T-cell (primary cell): ENCODE measurements at regions not wholly inside any gene's neighbourhood (a gene's known extent, or its start where the extent isn't known, plus 50 kb on each side); places are given as distances from the start of the nearest gene placed in this dataset.

Experiments used
- ATAC-seq, 4 experiments: fragments of 200-7000 bp in 3 of 4; fragments of 150-1000 bp in 1 of 4; cut with Tn5 transposase; replicated peaks in 1 of 4; 1 replicate in 3 of 4; 2 replicates in 1 of 4; pipeline ENCODE4 v1.10.0; 2021; ENCODE audit warnings: moderate library complexity in 3 of 4, mild to moderate bottlenecking in 2 of 4, moderate number of reproducible peaks in 1 of 4
- CTCF ChIA-PET, 2 donors: fragments of 300-600 bp; sonication (Branson Sonifier 250); formaldehyde crosslinking; loops; one replicate each; lab custom pipeline; 2022; ENCODE audit warnings: antibody characterized with exemption in 2 of 2; lab: Charles Lee
- POLR2A ChIA-PET, 2 donors: fragments of 300-600 bp; sonication (Branson Sonifier 250); formaldehyde crosslinking; loops; one replicate each; lab custom pipeline; 2022; ENCODE audit warnings: antibody characterized with exemption in 2 of 2; lab: Charles Lee
- DNase-seq, 35 experiments: peaks; one replicate each; pipeline versions ENCODE4 v3.0.0 to v3.0.0-alpha.2; 2013 to 2023
- H3K27ac ChIP-seq: one replicate; pipeline ENCODE4 v1.5.1; 2013; ENCODE audit warnings: low read length
- H3K27me3 ChIP-seq, 2 experiments: replicated peaks in 1 of 2; 1 replicate in 1 of 2; 2 replicates in 1 of 2; pipeline versions ENCODE4 v1.6.1 to v1.7.0; 2013; ENCODE audit warnings: low read length in 1 of 2, mixed read lengths in 1 of 2; ENCODE audit not compliant: control insufficient read depth in 2 of 2, insufficient read depth in 2 of 2; ENCODE audit errors: extremely low read depth in 1 of 2
- H3K36me3 ChIP-seq, 2 donors: 1 replicate in 1 of 2; 2 replicates in 1 of 2; pipeline versions ENCODE4 v1.6.1 to v1.7.0; 2013; ENCODE audit warnings: low read length in 1 of 2; ENCODE audit not compliant: control insufficient read depth in 2 of 2, insufficient read depth in 1 of 2; ENCODE audit errors: extremely low read depth in 1 of 2
- H3K4me1 ChIP-seq, 2 experiments: 1 replicate in 1 of 2; 2 replicates in 1 of 2; pipeline versions ENCODE4 v1.6.1 to v1.7.0; 2013; ENCODE audit warnings: low read length in 2 of 2, mixed read lengths in 1 of 2; ENCODE audit not compliant: insufficient read depth in 2 of 2, control insufficient read depth in 1 of 2; ENCODE audit errors: extremely low read depth in 1 of 2
- H3K4me3 ChIP-seq, 2 donors: 1 replicate in 1 of 2; 2 replicates in 1 of 2; pipeline versions ENCODE4 v1.5.1 to v1.7.0; 2013; ENCODE audit warnings: mild to moderate bottlenecking in 2 of 2, low read length in 1 of 2, moderate library complexity in 1 of 2; ENCODE audit not compliant: control insufficient read depth in 1 of 2; ENCODE audit errors: extremely low read depth in 1 of 2
- H3K9me3 ChIP-seq: 2 replicates; pipeline ENCODE4 v1.7.0; 2013
- H3K27ac Mint-ChIP-seq, 2 donors: one replicate each; pipeline ENCODE4 v1.8.0; 2020 to 2021; ENCODE audit warnings: mild to moderate bottlenecking in 2 of 2, mixed read lengths in 2 of 2
- H3K27me3 Mint-ChIP-seq, 2 donors: one replicate each; pipeline ENCODE4 v1.8.0; 2021 to 2022; ENCODE audit warnings: mixed read lengths in 2 of 2
- H3K36me3 Mint-ChIP-seq: one replicate; pipeline ENCODE4 v1.8.0; 2021; ENCODE audit warnings: mixed read lengths
- H3K4me1 Mint-ChIP-seq, 3 donors: one replicate each; pipeline ENCODE4 v1.8.0; 2020 to 2022; ENCODE audit warnings: mixed read lengths in 3 of 3, mild to moderate bottlenecking in 1 of 3
- H3K4me3 Mint-ChIP-seq, 3 donors: one replicate each; pipeline ENCODE4 v1.8.0; 2020 to 2022; ENCODE audit warnings: mild to moderate bottlenecking in 3 of 3, mixed read lengths in 3 of 3, moderate library complexity in 3 of 3
- H3K9me3 Mint-ChIP-seq, 3 donors: one replicate each; pipeline ENCODE4 v1.8.0; 2020 to 2022; ENCODE audit warnings: mixed read lengths in 3 of 3
- WGBS: methylation state at CpG from one replicate; pipeline ENCODE4 v1.1.5; 2013; ENCODE audit warnings: missing lambda C conversion rate; ENCODE audit not compliant: insufficient coverage; 5-methylcytosine and 5-hydroxymethylcytosine counted together

DNA sequence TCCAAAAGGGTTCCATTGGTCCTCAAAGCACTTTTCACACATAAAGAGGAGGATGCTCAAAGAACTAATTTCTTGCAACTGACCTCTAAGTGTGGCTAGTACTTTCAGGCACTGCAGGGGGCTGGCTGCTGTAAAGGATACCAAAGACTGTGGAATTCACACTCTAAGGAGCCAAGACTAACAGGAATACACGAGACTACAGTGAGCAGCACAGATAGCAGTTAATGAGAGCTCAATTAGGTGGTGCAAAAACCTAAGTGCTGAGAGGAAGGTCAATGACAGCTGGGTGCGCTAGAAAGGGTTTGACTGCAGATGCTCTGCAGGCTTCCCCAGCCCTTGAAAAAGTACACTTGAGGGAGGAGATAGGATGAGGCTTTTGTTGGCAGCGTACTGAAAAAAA lies 124.3 kb upstream of the NTM start:
- no peak overlapping the region for H3K27ac Mint-ChIP-seq
- POLR2A ChIA-PET: no interaction called here
- 0% methylated on average over 1 of the region's 3 CpGs for WGBS
- H3K9me3 Mint-ChIP-seq: peaks cover 0 to 2% (median 0%) of the 10 kb centered on the region in 3 donors
- CTCF ChIA-PET: no interaction called here
- DNase-seq: no peak
- Histone ChIP-seq H3K27ac (no peak overlapping the region), H3K9me3 (no peaks in the 10 kb centered on the region), H3K4me3 (no peak overlapping the region), H3K36me3 (no peaks in the 10 kb centered on the region), H3K4me1 (no peaks in the 10 kb centered on the region), H3K27me3 (peaks cover 2 to 11% of the 10 kb centered on the region in 2 experiments)
- ATAC-seq: no peak
- peaks cover 10 to 21% of the 10 kb centered on the region in 2 donors for H3K27me3 Mint-ChIP-seq
- no peak overlapping the region for H3K4me3 Mint-ChIP-seq
- H3K36me3 Mint-ChIP-seq: no peaks in the 10 kb centered on the region
- no peaks in the 10 kb centered on the region for H3K4me1 Mint-ChIP-seq

DNA sequence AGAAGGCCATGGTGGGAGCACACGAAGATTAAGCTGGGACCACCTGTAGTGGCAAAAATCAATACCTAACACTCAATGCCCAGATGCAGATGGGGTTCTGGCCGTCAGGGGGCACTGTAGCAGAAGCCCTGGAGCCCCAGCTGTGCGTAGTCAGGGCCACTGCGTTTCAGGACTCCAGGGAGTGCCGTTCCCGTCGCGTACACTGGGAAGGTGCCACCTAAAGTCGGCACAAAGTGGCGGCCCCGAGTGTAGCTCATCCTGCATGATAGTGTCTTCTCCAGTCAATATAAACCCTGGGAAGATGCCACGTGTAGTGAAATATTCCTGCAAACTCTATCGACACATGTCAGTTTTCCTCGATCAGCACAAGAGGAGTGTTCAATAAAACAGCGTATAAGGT lies 123.8 kb upstream of the NTM start:
- ATAC-seq (no peak), DNase-seq (no peak)
- H3K9me3 Mint-ChIP-seq: peaks cover 0 to 4% (median 0%) of the 10 kb centered on the region in 3 donors
- no peaks in the 10 kb centered on the region for H3K4me1 ChIP-seq
- H3K27me3 ChIP-seq: peaks cover 2 to 11% of the 10 kb centered on the region in 2 experiments
- no peak overlapping the region for H3K27ac ChIP-seq
- no peak overlapping the region for H3K27ac Mint-ChIP-seq
- H3K27me3 Mint-ChIP-seq: peaks cover 11 to 21% of the 10 kb centered on the region in 2 donors
- 7% methylated on average over 12 of the region's 15 CpGs for WGBS
- H3K36me3 ChIP-seq: no peaks in the 10 kb centered on the region
- H3K36me3 Mint-ChIP-seq: no peaks in the 10 kb centered on the region
- ChIA-PET POLR2A (no interaction called here), CTCF (no interaction called here)
- no peak overlapping the region for H3K4me3 Mint-ChIP-seq
- H3K4me3 ChIP-seq: no peak overlapping the region
- no peaks in the 10 kb centered on the region for H3K4me1 Mint-ChIP-seq
- H3K9me3 ChIP-seq: no peaks in the 10 kb centered on the region

DNA sequence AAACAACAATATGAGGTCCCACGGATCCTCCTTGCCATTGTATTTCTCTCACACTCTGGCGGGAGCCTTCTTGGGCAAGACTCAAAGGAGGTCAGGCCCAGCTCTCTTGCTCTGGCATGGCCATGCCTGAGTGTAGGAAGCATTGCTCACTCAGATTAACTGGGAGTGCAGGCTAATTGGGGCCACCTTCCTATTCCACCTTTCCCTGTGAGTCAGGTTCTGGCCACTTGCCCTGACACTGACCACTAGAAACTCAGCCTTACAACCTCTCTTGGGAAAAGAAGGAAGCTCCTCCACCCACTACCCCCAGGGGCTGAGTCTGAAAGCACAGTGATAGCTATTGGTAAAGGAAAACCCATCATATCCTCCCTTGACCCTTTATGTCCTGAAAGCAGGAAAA lies 121.8 kb upstream of the NTM start:
- Mint-ChIP-seq H3K36me3 (no peaks in the 10 kb centered on the region), H3K4me1 (no peaks in the 10 kb centered on the region), H3K9me3 (peaks cover 0 to 4% (median 0%) of the 10 kb centered on the region in 3 donors), H3K4me3 (no peak overlapping the region), H3K27me3 (peaks cover 9 to 28% of the 10 kb centered on the region in 2 donors), H3K27ac (no peak overlapping the region)
- H3K4me1 ChIP-seq: no peaks in the 10 kb centered on the region
- ChIA-PET POLR2A (no interaction called here), CTCF (no interaction called here)
- H3K9me3 ChIP-seq: no peaks in the 10 kb centered on the region
- no peaks in the 10 kb centered on the region for H3K36me3 ChIP-seq
- no peak for DNase-seq
- WGBS: 92% methylated on average over 2 of the region's 2 CpGs
- no peak for ATAC-seq
- H3K27me3 ChIP-seq: peaks cover 5 to 10% of the 10 kb centered on the region in 2 experiments
- no peak overlapping the region for H3K27ac ChIP-seq
- H3K4me3 ChIP-seq: no peak overlapping the region

DNA sequence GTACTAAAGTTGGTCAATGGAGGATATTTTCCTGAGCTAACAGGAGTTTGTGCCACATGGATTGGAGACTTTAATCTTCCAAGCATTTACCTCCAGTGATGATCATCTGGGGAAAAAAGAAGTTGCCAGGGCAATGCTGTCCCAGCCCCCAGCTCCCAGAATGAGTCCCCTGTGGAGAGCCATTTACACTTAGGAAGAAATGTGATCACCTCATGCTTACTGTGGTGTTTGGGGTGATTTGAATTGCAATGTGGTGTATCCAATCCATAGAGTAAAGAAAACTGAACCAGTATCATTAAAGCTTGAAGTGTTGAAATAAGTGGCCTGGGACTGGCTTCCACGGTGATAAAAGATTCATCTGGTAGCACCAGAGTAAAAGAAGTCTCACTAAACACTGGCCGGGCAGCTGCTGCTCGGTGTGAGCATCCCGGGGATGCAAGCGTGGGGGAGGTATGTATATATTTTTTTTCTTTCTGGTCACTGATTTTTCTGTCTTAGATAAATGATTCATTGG lies 117.2 kb upstream of the NTM start:
- peaks cover 0 to 3% of the 10 kb centered on the region in 2 experiments for H3K27me3 ChIP-seq
- no peaks in the 10 kb centered on the region for H3K4me1 ChIP-seq
- Mint-ChIP-seq H3K36me3 (no peaks in the 10 kb centered on the region), H3K9me3 (peaks cover 0 to 22% (median 0%) of the 10 kb centered on the region in 3 donors), H3K27ac (no peak overlapping the region), H3K27me3 (peaks cover 14 to 21% of the 10 kb centered on the region in 2 donors), H3K4me3 (no peak overlapping the region), H3K4me1 (no peaks in the 10 kb centered on the region)
- DNase-seq (no peak), ATAC-seq (no peak)
- 11% methylated on average over 5 of the region's 5 CpGs for WGBS
- no peaks in the 10 kb centered on the region for H3K9me3 ChIP-seq
- H3K36me3 ChIP-seq: no peaks in the 10 kb centered on the region
- no peak overlapping the region for H3K4me3 ChIP-seq
- ChIA-PET POLR2A (no interaction called here), CTCF (no interaction called here)
- H3K27ac ChIP-seq: no peak overlapping the region

DNA sequence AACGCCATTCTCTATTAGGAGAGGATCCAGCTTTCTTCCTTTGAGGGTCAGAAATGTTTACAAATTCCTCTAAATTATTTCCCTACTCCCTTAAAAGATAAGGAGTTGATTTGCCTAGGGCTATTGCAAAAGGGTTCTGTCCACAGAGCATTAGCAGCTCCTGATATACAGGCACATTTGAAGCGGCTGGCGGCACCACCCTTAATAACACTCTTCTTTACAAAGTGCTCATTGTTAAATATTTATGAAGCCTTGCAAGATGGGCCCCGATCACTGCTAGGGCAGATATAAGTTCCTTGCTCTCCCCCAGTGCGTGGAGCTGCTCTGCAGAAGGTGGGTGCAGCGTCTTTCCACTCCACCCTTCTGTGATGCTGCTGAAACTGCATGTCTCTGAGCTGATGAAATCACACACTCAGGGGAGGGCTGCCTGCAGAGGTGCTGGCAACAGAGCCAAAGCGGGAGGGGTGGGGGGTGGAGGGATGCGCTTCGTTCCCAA lies 116.7 kb upstream of the NTM start:
- Mint-ChIP-seq H3K27ac (no peak overlapping the region), H3K27me3 (peaks cover 18 to 26% of the 10 kb centered on the region in 2 donors), H3K4me3 (no peak overlapping the region), H3K4me1 (no peaks in the 10 kb centered on the region), H3K36me3 (no peaks in the 10 kb centered on the region), H3K9me3 (peaks cover 0 to 24% (median 0%) of the 10 kb centered on the region in 3 donors)
- ChIA-PET CTCF (no interaction called here), POLR2A (no interaction called here)
- Histone ChIP-seq H3K9me3 (no peaks in the 10 kb centered on the region), H3K36me3 (no peaks in the 10 kb centered on the region), H3K4me1 (no peaks in the 10 kb centered on the region), H3K4me3 (no peak overlapping the region), H3K27me3 (peaks cover 0 to 3% of the 10 kb centered on the region in 2 experiments), H3K27ac (no peak overlapping the region)
- ATAC-seq: no peak
- 15% methylated on average over 4 of the region's 9 CpGs for WGBS
- no peak for DNase-seq

DNA sequence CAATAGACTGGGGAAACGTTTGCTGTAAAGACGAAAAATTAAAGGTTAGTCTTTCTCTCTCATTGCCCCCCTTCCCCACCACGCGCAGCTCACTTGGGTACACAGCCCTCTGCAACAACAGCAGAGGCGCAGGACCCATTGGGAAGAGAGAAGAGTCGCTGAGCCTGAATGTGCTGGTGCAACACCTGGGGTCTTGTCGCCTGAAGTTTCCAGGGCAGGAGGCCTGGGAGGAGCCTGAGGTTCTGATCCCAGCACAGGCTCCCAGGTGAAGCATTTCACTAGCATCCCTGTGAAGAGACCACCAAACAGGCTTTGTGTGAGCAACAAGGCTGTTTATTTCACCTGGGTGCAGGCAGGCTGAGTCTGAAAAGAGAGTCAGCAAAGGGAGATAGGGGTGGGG lies 116.2 kb upstream of the NTM start:
- peaks cover 0 to 3% of the 10 kb centered on the region in 2 experiments for H3K27me3 ChIP-seq
- DNase-seq (no peak), ATAC-seq (no peak)
- Mint-ChIP-seq H3K27ac (no peak overlapping the region), H3K4me1 (no peaks in the 10 kb centered on the region), H3K36me3 (no peaks in the 10 kb centered on the region), H3K4me3 (no peak overlapping the region), H3K27me3 (peaks cover 20 to 27% of the 10 kb centered on the region in 2 donors), H3K9me3 (peaks cover 0 to 27% (median 0%) of the 10 kb centered on the region in 3 donors)
- no peak overlapping the region for H3K4me3 ChIP-seq
- no peak overlapping the region for H3K27ac ChIP-seq
- POLR2A ChIA-PET: no interaction called here
- no peaks in the 10 kb centered on the region for H3K4me1 ChIP-seq
- H3K9me3 ChIP-seq: no peaks in the 10 kb centered on the region
- H3K36me3 ChIP-seq: no peaks in the 10 kb centered on the region
- CTCF ChIA-PET: no interaction called here
- 41% methylated on average over 5 of the region's 7 CpGs for WGBS

DNA sequence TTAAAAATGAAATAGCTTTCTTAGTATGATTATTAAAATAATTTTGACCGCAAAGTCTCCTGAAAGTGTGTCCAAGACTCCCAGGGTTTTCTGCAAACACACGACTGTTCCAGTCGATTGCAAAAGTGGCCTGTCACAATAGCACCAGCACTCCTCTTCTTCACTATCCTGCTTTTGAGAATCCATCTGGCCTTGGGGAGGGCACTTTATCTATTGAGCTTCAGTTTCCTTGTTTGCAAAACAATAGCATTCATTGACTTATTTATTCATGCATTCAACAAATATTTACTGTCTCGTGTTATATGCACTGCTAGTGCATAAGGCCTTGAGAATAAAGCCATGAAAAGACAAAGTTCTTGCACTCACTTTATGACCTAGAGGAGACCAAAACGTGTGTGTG lies 96.2 kb upstream of the NTM start:
- H3K4me3 ChIP-seq: no peak overlapping the region
- no peak for DNase-seq
- no peaks in the 10 kb centered on the region for H3K27me3 ChIP-seq
- no peaks in the 10 kb centered on the region for H3K4me1 Mint-ChIP-seq
- H3K9me3 Mint-ChIP-seq: peaks cover 2 to 27% (median 17%) of the 10 kb centered on the region in 3 donors
- WGBS: 85% methylated on average over 2 of the region's 5 CpGs
- no peaks in the 10 kb centered on the region for H3K36me3 Mint-ChIP-seq
- H3K27ac Mint-ChIP-seq: no peak overlapping the region
- H3K4me3 Mint-ChIP-seq: no peak overlapping the region
- no peaks in the 10 kb centered on the region for H3K4me1 ChIP-seq
- H3K36me3 ChIP-seq: no peaks in the 10 kb centered on the region
- ChIA-PET POLR2A (no interaction called here), CTCF (no interaction called here)
- no peaks in the 10 kb centered on the region for H3K9me3 ChIP-seq
- no peak overlapping the region for H3K27ac ChIP-seq
- H3K27me3 Mint-ChIP-seq: peaks cover 0 to 15% of the 10 kb centered on the region in 2 donors
- no peak for ATAC-seq
